ENCODE measurements at regions not wholly inside any gene's neighbourhood (a gene's known extent, or its start where the extent isn't known, plus 50 kb on each side); places are given as distances from the start of the nearest gene placed in this dataset.

GRCh38 chr13:61546911-61547310 is 131.3 kb upstream of the PCDH20 start:
- TF ChIP-seq CTCF (IDR thresholded peaks at IDR 0.05; ENCODE audit: extremely low read depth in 1 of 2, insufficient read depth in 1 of 2, low read depth in 1 of 2, low read length in 2 of 2): no peak
- TF ChIP-seq POLR2A (IDR thresholded peaks at IDR 0.05; ENCODE audit: low read depth, low read length): no peak
- TF ChIP-seq MAX (IDR thresholded peaks at IDR 0.05; ENCODE audit: insufficient read depth, insufficient read length): no peak

Measured in endothelial cell of umbilical vein (primary cell).